Suprapubic skin (tissue), 4 donors: ENCODE measurements at regions not wholly inside any gene's neighbourhood (a gene's known extent, or its start where the extent isn't known, plus 50 kb on each side); places are given as distances from the start of the nearest gene placed in this dataset.

Experiments used
- POLR2A ChIP-seq, 2 donors: fragments of 450-650 bp; IDR thresholded peaks; one replicate each; pipeline ENCODE4 v1.6.1; 2017; ENCODE audit warnings: antibody characterized with exemption in 2 of 2, mild to moderate bottlenecking in 2 of 2, moderate library complexity in 2 of 2
- POLR2AphosphoS5 ChIP-seq, 3 donors: sonication (generic); formaldehyde crosslinking; IDR thresholded peaks; one replicate each; pipeline ENCODE4 v1.6.1; 2017; ENCODE audit warnings: antibody characterized with exemption in 3 of 3
- TF ChIP-seq, protein P1 (sequence below), 2 donors: fragments of 200-600 bp in 1 of 2; fragments of 450-650 bp in 1 of 2; sonication (generic) in 1 of 2; IDR thresholded peaks; one replicate each; pipeline ENCODE4 v1.5.1; 2016 to 2019; ENCODE audit warnings: antibody characterized with exemption in 2 of 2, mild to moderate bottlenecking in 1 of 2, moderate library complexity in 1 of 2

DNA sequence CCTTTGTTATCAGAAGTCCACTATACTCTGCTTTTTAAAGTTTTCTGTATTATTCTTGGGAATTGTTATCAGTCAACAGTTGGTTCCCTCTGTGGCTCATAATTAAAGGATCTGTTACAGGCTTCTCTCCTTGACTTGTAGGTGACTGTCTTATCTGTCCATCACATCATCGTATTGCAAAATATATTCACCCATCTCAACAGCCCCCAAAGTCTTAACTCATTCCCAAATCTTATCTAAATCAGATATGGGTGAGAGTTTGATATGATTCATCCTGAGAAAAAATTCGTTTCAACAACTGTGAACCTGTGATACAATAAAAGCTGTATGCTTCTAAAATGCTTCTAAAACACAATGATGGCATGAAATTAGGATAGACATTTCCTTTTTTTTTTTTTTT lies 1245.6 kb upstream of the RAG2 start:
- TF ChIP-seq POLR2A (IDR thresholded peaks at IDR 0.05) (no peak), POLR2AphosphoS5 (IDR thresholded peaks at IDR 0.05) (no peak)
- TF ChIP-seq, protein P1, sequence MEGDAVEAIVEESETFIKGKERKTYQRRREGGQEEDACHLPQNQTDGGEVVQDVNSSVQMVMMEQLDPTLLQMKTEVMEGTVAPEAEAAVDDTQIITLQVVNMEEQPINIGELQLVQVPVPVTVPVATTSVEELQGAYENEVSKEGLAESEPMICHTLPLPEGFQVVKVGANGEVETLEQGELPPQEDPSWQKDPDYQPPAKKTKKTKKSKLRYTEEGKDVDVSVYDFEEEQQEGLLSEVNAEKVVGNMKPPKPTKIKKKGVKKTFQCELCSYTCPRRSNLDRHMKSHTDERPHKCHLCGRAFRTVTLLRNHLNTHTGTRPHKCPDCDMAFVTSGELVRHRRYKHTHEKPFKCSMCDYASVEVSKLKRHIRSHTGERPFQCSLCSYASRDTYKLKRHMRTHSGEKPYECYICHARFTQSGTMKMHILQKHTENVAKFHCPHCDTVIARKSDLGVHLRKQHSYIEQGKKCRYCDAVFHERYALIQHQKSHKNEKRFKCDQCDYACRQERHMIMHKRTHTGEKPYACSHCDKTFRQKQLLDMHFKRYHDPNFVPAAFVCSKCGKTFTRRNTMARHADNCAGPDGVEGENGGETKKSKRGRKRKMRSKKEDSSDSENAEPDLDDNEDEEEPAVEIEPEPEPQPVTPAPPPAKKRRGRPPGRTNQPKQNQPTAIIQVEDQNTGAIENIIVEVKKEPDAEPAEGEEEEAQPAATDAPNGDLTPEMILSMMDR (IDR thresholded peaks at IDR 0.05) = no peak
